Left kidney (tissue), 1 donor: ENCODE measurements at regions not wholly inside any gene's neighbourhood (a gene's known extent, or its start where the extent isn't known, plus 50 kb on each side); places are given as distances from the start of the nearest gene placed in this dataset.

Experiments used
- DNase-seq: peaks from one replicate; pipeline ENCODE4 v3.0.0-alpha.2; 2013

DNA sequence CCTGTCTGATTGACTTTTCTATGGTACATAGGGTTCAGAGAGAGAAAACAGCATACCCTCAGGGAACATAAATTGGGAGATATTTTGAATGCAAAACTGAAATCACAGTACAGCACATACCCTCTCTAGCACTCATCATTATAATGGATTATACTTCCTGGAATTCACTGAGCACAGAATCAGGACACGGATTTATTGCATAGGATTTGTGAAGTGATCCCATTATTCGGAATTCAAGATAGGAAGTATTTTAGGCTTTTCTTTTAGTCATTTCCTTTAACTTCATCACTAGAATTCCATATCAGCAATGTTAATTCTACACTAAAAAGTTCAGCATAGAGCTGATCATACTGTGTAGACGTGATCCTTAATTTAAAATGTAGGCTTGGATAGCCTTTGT, 407.0 kb downstream of the PID1 start:
- DNase-seq, result no peak

- no peak for DNase-seq
These were observed 410.3 kb downstream of the PID1 start for GRCh38 chr2:228860601-228861285.

GRCh38 chr2:228853151-228853550, 417.9 kb downstream of the PID1 start:
- DNase-seq, result no peak

DNA sequence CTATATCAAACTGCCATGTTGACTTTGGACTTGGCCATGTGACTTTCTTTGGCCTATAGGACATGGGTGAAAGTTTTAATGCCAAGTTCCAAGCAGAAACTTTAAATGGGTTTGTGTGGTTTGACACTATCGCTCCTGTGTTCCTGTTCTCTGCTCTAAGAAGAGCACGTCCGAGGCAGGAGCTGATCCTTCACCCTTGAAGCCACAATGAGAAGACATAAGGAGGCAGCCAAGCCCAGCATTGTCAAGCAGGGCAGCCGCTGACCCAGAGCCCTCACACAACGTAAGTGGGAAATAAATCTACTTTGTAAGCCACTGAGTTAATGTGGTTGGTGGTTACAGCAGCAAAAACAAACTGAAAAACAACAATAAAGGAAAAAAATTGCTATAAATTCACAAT, 422.4 kb downstream of the PID1 start:
- DNase-seq, result no peak

GRCh38 chr2:228847684-228848083, 423.4 kb downstream of the PID1 start:
- no peak for DNase-seq

DNA sequence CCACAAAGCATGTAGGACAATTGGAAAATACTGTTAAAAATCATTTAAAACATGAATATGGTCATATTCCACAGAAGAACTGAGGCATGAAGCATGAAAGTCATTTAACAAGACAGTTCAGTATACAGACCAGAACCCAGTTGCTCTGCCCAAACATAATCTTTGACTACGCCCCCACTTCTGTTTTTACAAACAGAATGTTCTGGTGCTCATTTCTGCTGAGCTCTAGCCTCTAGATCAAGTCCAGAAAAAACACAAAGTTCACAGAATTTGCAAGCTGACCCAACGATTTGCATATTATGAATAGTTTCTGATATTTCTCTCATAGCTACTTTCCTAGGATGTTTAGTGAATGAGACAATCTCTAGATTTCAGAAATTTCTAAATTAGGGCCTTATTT, 424.9 kb downstream of the PID1 start:
- DNase-seq, result no peak

GRCh38 chr2:228845162-228845925, 425.7 kb downstream of the PID1 start:
- peak; percentile 3 for DNase-seq

DNA sequence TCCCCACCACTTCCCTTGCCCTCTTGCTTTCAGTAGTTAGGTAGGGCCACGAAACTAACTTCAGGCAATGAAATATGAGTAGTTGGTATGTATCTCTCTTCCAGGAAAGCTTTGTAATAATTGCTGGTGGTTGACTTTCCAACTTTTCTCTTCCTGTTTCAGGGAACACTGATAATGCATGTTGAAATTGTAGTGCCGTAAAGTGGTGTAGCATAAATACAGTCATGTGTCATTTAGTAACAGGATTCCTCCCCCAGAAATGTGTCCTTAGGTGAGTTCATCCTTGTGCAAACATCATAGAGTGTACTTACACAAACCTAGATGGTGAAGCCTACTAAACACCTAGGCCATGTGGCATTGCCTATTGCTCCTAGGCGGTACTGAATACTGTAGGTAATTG, 429.2 kb downstream of the PID1 start:
- DNase-seq, result no peak

DNA sequence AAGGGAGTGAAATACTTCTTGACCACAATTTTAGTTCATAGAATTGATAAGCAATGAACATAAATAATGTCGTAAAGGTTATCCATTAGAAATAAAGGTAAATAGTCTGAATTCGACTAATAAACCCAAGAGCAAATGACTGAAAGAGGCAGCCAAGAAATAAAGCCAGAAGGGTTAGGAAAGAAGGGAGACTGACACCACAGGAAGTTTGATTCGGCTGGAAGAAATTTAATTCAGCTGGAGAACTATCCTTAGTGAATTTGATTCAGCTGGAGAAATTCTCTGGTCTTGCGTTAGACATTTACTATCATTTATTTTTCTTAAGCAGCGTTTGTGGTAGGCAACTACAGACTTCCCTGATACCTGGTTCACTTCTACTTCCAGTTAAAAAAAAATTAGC, 429.6 kb downstream of the PID1 start:
- DNase-seq, result no peak

DNA sequence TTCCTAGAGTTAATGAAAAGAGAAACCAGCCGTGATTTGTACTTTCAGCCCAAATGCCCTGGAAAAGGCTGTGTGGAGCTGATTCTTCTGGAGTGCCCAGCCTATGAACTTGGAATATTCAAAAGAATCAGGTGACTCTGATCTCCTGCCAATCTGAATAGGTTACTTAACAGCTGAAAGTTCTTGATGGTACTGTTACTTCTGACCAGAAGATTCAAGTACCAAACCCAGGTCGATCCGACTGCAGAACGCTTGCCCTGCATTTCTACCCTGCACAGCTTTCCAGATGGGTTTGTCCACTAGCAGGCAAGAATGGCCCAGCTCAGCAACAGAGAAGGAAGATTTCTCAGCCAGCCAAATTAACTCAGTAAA, 430.4 kb downstream of the PID1 start:
- DNase-seq, result no peak

GRCh38 chr2:228840113-228840742, 430.9 kb downstream of the PID1 start:
- no peak for DNase-seq

DNA sequence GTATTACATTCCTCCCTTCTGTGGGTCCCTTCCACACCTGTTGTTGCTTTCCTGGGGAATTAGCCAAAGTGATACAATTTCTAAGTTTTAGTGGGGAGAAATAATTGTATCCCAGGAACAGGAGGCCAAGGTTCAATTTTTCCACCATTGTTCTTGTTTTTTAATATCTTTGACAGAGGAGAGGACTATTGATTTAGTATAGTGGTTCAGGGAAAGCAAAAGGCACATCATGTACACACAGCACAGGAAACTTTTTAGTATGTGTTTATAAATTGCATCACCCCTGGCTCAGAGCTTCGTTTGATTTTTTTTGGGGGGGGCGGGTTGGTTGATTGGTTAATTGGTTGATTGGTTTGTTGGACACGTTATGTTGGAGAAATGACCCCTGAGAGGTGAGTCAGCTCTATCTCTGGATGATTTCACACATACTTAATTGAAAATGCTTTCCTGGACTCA, 431.6 kb downstream of the PID1 start:
- no peak for DNase-seq

GRCh38 chr2:228838819-228839218, 432.3 kb downstream of the PID1 start:
- DNase-seq, result no peak

- no peak for DNase-seq
These were observed 442.7 kb downstream of the PID1 start for GRCh38 chr2:228828397-228828796.

DNA sequence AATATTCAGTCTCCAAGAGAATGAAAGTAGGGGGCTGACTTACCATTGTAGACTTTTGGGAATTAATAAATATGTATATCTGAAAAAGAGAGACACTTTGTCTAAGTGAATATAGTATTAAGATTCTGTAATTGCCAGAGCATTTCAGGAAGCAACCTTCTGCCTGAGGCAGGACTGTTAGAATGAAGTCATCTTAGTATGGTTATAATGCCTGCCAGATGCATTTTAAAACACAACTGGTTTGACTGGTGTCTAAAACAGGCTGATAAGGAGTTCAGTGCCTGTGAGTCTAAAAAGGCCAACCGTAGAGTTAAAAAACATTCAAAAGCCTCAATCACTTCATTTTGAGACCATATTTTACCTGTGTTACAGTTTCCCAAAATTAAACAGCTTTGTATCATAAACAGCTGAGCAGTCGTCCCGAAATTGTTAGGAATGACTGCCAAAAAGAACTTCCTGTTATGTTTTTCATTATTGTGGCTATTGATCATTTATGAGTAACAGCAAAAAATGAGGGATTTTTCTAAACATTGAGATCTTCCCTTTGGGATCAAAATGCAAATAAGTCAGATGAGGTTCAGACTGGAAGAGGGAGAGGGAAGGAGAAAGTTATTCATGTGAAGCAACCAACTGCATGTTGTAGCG, 443.9 kb downstream of the PID1 start:
- no peak for DNase-seq

DNA sequence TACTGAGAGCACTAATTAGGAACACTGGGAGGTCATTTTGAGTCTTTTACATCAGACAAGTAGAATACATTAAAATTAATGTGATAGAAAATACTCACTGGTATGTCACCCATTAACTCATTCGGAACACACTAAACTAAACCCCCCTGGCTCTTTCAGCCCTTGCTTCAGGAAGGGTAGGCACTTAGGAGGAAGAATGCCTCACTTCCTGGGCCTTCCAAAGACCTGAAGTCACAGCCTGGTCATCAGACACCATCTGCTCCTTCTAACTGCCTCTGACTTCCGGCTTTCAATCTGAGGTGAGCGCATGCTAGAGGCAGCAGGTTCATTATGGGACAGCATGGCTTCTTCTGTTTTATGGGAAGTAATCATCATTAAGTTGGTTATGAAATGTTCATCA, 451.4 kb downstream of the PID1 start:
- DNase-seq, result no peak

GRCh38 chr2:228802181-228803071, 468.7 kb downstream of the PID1 start:
- no peak for DNase-seq

DNA sequence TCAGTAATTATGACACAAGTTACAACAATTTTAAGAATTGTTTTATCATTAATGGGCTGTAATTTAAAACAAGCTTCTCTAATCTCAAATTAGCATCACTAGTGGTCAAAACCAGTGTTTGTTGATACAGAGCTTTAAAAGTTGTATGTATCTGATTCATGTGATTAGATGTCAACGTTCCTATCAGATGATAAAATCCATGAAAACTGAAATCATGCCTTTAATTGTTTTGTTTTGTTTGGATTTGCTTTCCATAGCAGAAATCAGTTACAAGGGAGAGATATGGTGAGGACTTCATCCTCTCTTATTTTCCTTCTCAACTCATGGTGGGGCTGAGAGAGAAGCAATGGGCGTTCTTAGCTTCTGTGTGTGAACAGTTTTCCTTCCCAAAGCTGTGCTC, 469.6 kb downstream of the PID1 start:
- DNase-seq, result no peak

DNA sequence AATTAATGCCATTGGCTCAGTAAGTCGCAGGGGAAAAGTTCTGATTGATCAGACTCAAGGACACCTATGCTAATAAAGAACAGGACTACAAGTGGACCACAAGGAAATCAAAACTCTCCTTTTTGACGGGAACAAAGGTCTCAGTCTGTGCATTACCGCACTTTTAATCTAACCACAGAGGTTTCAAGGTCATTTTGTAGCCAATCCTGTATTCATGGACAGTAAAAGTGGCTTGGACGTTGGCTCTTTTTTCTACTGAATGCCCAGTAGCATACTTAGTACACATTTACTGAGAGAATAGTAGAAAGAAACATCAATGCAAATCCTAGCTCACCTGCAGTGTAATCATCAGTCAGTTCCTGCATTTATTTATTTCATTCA, 471.9 kb downstream of the PID1 start:
- peak; percentile 10 for DNase-seq

DNA sequence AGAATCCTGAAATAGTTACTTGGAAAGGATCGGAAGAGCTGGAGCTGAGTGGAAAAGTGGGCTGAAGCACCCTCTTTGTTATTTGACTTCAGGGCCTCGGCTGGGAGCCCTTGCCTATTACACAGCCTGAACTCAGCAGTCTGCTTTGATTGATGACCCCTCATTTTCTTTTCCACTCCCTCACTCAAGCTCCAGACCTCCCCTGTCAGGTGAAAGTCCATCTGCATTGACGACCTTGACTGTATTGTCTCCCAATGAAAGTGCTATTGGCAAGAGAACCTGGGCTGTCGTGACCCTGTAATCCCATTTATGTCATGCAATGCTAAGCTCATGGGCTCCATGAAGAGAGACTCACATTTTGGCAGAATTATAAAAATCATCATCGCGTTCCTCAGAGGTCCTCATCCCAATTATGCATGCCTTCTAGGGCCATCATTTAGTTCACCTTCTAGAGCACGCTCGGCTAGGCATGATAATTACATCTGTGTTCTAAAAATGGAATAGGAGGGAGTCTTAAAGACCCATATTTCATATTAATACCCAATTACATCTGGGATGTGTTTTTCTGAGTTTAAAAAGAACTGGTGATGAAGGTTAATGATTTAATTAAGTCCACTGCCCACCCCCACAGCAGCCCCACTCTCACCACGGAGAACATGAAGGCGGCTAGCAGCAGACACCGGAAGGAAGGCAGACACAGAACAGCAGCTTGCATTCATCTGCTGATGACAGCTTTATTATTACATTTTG, 472.5 kb downstream of the PID1 start:
- peak; percentile 33 for DNase-seq

DNA sequence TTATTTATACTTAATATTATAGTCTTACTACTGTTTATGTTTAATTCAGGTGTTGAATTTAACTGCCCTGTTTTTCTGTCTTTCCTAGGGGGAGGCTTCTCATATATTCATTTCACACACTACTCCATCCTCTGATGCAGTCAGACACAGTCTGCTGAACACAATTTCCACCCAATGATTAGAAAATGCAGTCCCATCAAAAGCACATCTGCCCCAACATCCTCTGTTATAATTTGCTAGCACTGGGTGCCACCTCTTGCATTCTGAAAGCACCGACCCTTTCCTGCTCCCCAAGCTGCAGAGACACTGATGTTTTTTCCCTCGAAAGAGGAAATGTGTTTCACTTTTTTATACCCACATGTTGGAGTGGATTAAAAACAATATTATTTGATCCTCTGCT, 474.7 kb downstream of the PID1 start:
- DNase-seq, result no peak
